GM12872 (cell line): ENCODE measurements at regions not wholly inside any gene's neighbourhood (a gene's known extent, or its start where the extent isn't known, plus 50 kb on each side); places are given as distances from the start of the nearest gene placed in this dataset.

Experiments
- TF ChIP-seq, protein P1 (sequence below): IDR thresholded peaks from 3 replicates; pipeline ENCODE4 v1.5.1; 2011; ENCODE audit warnings: low read depth, mild to moderate bottlenecking, low read length, moderate library complexity; ENCODE audit not compliant: insufficient read depth

DNA sequence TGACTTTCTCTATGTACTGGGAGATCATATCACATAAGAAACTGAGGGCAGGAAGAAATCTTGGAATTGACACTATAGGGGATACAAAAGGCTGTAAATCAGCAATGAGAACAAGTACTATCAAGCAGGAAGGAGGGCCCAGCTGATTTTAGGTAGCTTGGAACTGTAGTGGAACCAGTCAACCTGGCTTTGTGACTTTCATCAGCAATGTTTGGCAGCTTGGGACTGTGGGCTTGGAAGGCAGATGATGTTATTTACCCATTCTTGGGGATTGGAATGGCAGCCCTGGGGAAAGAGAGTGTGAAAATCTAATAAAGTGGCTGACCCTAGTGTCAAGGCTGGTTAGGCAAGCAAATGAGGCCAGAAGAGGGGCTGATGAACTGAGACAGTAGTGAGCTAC lies 1073.3 kb downstream of the ADGRL2 start:
- TF ChIP-seq, protein P1, sequence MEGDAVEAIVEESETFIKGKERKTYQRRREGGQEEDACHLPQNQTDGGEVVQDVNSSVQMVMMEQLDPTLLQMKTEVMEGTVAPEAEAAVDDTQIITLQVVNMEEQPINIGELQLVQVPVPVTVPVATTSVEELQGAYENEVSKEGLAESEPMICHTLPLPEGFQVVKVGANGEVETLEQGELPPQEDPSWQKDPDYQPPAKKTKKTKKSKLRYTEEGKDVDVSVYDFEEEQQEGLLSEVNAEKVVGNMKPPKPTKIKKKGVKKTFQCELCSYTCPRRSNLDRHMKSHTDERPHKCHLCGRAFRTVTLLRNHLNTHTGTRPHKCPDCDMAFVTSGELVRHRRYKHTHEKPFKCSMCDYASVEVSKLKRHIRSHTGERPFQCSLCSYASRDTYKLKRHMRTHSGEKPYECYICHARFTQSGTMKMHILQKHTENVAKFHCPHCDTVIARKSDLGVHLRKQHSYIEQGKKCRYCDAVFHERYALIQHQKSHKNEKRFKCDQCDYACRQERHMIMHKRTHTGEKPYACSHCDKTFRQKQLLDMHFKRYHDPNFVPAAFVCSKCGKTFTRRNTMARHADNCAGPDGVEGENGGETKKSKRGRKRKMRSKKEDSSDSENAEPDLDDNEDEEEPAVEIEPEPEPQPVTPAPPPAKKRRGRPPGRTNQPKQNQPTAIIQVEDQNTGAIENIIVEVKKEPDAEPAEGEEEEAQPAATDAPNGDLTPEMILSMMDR: no peak

DNA sequence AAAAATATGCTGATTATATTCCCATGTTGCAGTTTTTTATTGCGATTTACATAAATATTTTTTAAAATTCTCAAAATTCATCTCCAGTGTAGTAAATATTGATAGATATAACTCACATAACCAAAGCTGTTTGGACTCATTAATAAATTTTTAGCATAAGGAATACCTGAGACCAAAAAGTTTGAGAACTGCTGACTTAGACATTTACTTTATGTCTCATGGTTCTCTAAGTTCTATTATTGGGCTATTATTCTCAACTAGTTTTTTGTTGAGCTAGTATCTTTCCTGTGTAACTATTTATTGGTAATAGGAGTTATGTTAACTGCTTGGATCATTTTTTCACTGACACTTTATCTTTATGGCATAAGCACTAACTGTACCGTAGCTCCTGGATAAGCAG lies 1069.6 kb downstream of the ADGRL2 start:
- TF ChIP-seq, protein P1: no peak

DNA sequence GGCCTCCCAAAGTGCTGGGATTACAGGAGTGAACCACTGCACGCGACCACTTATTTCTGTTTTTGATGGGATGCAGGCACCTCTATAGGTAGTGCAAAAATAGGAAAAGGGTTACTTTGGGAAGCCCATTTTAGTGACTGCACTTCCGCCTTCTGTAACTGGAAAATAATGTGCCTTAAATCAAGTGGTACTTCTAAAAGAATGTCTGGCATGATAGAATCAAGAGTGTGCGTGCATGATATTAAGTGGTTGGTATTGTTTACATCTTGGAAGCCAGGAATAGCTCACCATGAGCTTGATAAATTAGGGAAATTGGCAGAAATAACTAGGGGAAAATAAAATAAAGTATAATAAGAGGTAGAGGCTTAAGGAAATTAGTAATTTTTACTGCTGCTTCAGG lies 1067.0 kb downstream of the ADGRL2 start:
- TF ChIP-seq, protein P1: no peak

DNA sequence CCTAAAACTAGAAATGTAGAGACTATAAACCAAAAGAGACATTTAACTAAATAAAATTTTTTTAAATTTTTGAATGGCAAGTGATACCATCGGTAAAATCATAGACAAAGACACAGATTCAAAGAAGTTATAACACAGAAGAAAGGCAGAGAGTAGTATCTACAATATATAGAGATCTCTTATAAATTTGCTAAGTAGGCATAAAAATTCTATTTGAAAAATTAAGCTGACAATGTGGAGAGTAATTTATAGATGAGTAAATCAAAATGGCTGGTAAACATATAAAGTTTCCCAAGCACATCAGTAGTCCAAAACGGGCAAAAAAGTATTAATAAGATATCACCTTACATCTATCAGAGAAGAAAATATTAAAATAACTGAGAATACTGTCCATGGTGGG lies 1061.0 kb downstream of the ADGRL2 start:
- TF ChIP-seq, protein P1: no peak

DNA sequence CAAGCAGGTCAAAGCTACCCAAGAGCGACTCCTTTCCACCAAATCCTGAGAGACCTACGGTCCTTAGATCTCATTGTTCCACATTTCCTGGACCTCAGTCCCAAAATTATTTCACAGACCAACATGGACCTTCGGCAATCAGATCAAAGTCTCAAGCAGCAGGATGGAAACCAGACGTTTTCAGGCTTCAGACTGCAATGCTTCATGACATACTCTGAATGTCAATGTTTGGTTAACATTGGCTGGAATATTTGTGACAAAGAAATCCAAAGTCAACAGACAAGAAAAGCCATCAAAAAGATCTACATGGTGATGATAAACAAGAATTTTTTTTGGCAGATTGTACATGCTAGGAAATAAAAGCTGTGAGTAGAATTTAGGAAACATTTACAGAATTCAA lies 1057.3 kb downstream of the ADGRL2 start:
- TF ChIP-seq, protein P1: no peak

DNA sequence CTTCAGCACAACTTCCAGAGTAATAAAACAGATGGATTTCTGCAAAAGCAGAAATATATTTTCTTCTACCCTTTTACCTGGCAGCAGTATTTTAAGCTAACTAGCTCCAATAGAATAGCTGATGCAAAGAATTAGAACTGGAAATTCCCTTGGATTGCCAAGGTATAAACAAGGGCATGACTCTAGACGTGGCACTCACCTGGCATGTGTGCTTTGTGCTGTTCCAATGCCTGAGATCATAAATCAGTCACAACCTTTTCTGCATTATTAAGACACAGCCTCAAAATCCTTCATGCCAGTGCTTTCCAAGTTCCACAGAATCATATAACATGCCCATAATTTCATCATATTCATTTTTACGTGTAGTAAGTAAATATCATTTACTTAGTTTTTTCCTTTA lies 1048.7 kb downstream of the ADGRL2 start:
- TF ChIP-seq, protein P1: no peak

DNA sequence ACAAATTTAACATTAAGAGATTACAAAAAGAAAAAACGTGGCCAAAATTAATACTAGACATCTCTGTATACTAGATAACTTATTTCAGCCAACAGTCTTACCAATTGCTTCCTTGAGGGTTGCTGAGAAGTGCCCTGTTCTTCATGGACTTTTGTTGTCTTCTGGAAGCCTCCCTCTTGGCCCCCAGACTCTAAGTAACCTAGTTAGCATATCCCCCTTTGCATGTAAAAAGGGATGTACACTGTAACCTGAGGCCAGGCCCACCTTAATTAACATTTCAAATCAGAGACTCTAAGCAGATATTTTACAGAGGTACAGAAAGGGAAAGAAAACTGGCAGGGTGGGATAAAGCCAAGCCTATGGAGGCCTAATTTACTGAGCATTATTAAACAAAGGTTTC lies 1047.3 kb downstream of the ADGRL2 start:
- TF ChIP-seq, protein P1: no peak

DNA sequence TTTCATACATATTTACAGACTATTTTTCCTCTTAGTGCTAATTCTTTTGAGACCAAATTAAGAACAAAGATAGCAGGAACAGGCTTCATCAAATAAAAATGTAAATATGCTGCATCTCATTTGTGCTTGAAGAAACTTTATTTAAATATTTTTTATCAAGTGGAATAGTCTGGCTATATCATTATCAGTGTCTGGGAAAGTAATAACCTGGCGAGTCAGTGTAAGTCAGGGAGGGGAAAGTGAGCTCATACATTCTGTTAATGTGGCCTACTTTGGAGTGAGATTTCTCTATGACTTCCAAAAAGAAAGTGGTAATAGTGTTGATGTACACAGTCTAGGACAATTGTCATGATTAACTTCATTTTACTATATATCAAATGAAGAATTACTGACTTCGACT lies 1045.1 kb downstream of the ADGRL2 start:
- TF ChIP-seq, protein P1: no peak
